ENCODE measurements at regions not wholly inside any gene's neighbourhood (a gene's known extent, or its start where the extent isn't known, plus 50 kb on each side); places are given as distances from the start of the nearest gene placed in this dataset.
A peak's percentile ranks its signal among the peaks of the same experiment; 100 is the strongest.

DNA sequence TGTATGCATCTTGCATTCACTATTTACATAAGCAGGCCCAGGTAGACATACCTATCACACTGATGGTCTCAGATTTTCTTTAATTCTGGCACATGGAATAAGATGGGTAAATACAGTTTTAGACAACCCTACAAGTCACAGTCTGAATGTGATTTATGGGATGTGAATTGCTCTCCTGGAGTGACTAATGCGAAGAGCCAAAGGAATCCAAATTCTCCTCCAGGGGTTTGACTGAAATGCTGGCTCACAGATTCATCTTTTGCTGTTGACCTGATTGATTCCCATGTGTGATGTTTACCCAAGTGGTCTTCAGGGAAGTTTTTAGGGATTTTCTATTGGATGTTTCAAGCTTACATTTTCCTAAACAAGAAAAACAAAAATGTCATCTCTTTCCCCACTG, 277.9 kb upstream of the MON1B start:
- DNase-seq (ENCODE audit: low read depth) = peak; percentile 7
- no peak for TF ChIP-seq CTCF (IDR thresholded peaks at IDR 0.05; ENCODE audit: low read length, missing control alignments)
- H3K4me3 ChIP-seq (replicated peaks; ENCODE audit: low read depth, low read length) = no peak overlapping the region

DNA sequence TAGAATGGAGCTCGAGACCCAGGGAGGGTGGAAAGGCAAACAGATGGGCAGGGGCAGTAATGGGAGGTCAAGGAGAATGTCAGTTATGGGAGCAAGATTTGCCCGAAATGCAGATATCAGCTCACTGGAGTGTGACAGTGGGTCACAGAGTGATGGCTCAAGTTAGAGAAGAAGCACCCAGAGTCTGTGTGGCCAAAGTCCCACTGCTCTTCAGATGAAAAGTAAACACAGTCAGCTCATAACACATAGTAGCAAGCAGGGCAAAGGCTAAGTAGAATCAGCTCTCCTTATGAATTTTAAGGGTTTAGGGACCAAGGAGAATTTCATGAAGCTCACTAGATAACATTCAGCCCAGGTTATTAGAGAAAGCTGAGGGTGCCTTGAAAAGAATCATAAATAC, 264.9 kb upstream of the MON1B start:
- TF ChIP-seq CTCF (IDR thresholded peaks at IDR 0.05; ENCODE audit: low read length, missing control alignments) = no peak
- no peak for DNase-seq (ENCODE audit: low read depth)
- no peak overlapping the region for H3K4me3 ChIP-seq (replicated peaks; ENCODE audit: low read depth, low read length)

GRCh38 chr16:76926595-76926994, 264.4 kb upstream of the MON1B start:
- H3K4me3 ChIP-seq (replicated peaks; ENCODE audit: low read depth, low read length) = no peak overlapping the region
- DNase-seq (ENCODE audit: low read depth) = no peak
- TF ChIP-seq CTCF (IDR thresholded peaks at IDR 0.05; ENCODE audit: low read length, missing control alignments) = no peak

DNA sequence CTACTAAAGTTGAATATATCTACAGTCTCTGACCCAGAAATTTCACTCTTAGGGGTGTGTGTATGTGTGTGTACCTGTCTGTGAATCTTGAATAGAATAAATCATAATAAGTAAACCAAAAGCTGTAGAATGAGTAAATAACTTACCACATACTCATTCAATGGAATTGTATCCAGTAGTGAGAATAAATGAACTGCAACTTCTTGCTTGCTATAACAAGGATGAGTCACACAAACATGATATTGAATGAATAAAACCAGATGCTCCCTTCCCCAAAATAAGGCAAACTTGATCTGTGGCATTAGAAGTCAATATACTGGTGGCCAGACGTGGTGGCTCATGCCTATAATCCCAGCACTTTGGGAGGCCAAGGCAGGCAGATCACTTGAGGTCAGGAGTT, 259.8 kb upstream of the MON1B start:
- DNase-seq (ENCODE audit: low read depth) = peak; percentile 23
- H3K4me3 ChIP-seq (replicated peaks; ENCODE audit: low read depth, low read length) = no peak overlapping the region
- TF ChIP-seq CTCF (IDR thresholded peaks at IDR 0.05; ENCODE audit: low read length, missing control alignments) = no peak

- DNase-seq (ENCODE audit: low read depth) = peak; percentile 44
- H3K4me3 ChIP-seq (replicated peaks; ENCODE audit: low read depth, low read length) = no peak overlapping the region
- no peak for TF ChIP-seq CTCF (IDR thresholded peaks at IDR 0.05; ENCODE audit: low read length, missing control alignments)
Observed at GRCh38 chr16:76932541-76933211, 258.3 kb upstream of the MON1B start.

GRCh38 chr16:76940251-76940650, 250.7 kb upstream of the MON1B start:
- DNase-seq (ENCODE audit: low read depth) = no peak
- H3K4me3 ChIP-seq (replicated peaks; ENCODE audit: low read depth, low read length) = no peak overlapping the region
- TF ChIP-seq CTCF (IDR thresholded peaks at IDR 0.05; ENCODE audit: low read length, missing control alignments) = no peak

DNA sequence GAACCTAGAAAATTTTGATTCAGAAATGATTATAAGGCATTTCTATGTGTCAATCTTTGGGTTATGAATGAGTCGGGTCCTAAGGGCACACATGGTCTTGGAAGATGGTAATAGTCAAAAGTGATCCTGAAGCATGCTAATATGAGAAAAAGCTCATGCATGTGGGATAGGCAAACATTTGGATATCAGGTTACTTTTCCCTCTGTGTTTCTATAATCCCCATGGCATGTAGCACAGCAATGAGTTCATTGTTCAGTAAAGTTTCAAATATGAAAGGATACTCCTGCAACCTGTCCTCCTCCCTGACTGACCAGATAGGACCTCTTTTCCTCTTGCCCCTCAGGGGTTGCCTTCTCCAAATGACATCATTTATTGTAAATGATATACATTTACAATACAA, 249.9 kb upstream of the MON1B start:
- TF ChIP-seq CTCF (IDR thresholded peaks at IDR 0.05; ENCODE audit: low read length, missing control alignments) = no peak
- no peak for DNase-seq (ENCODE audit: low read depth)
- H3K4me3 ChIP-seq (replicated peaks; ENCODE audit: low read depth, low read length) = no peak overlapping the region

Measured in fibroblast of pulmonary artery (primary cell).